ENCODE measurements at regions not wholly inside any gene's neighbourhood (a gene's known extent, or its start where the extent isn't known, plus 50 kb on each side); places are given as distances from the start of the nearest gene placed in this dataset.

DNA sequence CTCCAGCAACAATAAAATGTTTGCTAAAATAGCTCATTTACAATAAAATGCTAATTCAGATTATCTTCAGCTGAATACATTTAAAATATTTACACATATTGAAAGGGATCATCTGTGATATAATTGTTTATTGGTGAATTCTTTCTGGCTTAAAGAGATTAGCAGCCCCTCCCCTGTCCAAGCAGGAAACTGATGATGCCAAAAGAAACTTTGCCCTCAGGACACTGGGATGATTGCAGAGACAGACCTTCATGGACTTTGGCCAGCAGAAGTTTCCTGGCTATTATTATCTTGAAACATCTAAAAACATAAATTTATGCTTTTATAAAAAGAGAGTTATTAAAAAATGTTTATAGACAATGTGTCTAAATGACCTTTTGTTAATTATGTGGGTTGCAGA, 764.9 kb upstream of the MBL2 start:
- FAIRE-seq (no peak), ATAC-seq (no peak), DNase-seq (ENCODE audit: low read depth in 1 of 2, low spot score in 1 of 2) (no peak)
- no peaks in the 10 kb centered on the region for H3K4me1 ChIP-seq
- H3K27ac ChIP-seq, result no peak overlapping the region
- ChIA-PET POLR2A (no interaction called here), CTCF (no interaction called here)
- TF ChIP-seq RFX5 (IDR thresholded peaks at IDR 0.05), result no peak
- no peaks in the 10 kb centered on the region for H3K9me3 ChIP-seq
- no peak overlapping the region for H3K4me3 ChIP-seq
- no peak overlapping the region for H3K4me2 ChIP-seq

DNA sequence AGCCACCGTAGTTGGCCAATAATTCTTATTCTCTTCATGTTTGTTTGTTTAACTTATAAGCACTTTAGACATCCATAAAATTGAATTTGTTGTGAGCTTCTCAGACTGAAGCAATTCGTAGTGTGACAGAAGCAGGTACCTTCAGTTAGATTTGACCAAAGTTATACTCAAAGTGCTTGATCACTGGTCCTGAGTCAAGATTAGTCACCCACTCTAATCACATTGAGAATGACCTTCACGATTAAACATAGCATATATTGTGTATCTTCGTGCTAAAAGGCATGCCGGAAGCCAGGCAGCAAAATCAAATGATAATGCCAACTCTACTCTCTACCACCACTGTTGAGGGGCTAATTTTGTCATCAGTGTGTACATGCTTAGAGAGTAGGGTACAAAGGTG, 763.7 kb upstream of the MBL2 start:
- CTCF ChIA-PET, result no interaction called here
- TF ChIP-seq, protein P1, sequence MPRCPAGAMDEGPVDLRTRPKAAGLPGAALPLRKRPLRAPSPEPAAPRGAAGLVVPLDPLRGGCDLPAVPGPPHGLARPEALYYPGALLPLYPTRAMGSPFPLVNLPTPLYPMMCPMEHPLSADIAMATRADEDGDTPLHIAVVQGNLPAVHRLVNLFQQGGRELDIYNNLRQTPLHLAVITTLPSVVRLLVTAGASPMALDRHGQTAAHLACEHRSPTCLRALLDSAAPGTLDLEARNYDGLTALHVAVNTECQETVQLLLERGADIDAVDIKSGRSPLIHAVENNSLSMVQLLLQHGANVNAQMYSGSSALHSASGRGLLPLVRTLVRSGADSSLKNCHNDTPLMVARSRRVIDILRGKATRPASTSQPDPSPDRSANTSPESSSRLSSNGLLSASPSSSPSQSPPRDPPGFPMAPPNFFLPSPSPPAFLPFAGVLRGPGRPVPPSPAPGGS (IDR thresholded peaks at IDR 0.05), result no peak
- TF ChIP-seq RAD21 (conservative IDR thresholded peaks at IDR 0.05 in 1 of 2, IDR thresholded peaks at IDR 0.05 in 1 of 2) (no peak), BHLHE40 (IDR thresholded peaks at IDR 0.05; ENCODE audit: low read depth, low read length) (no peak), ZC3H11A (IDR thresholded peaks at IDR 0.05) (no peak), POLR2A (IDR thresholded peaks at IDR 0.05; ENCODE audit: low read length) (no peak), KDM5A (IDR thresholded peaks at IDR 0.05) (no peak), KDM1A (IDR thresholded peaks at IDR 0.05; ENCODE audit: low read depth) (no peak), PHF8 (IDR thresholded peaks at IDR 0.05; ENCODE audit: borderline replicate concordance, low read depth) (no peak), POLR2AphosphoS2 (conservative IDR thresholded peaks at IDR 0.05; ENCODE audit: low read length) (no peak)
- TF ChIP-seq, protein P2, sequence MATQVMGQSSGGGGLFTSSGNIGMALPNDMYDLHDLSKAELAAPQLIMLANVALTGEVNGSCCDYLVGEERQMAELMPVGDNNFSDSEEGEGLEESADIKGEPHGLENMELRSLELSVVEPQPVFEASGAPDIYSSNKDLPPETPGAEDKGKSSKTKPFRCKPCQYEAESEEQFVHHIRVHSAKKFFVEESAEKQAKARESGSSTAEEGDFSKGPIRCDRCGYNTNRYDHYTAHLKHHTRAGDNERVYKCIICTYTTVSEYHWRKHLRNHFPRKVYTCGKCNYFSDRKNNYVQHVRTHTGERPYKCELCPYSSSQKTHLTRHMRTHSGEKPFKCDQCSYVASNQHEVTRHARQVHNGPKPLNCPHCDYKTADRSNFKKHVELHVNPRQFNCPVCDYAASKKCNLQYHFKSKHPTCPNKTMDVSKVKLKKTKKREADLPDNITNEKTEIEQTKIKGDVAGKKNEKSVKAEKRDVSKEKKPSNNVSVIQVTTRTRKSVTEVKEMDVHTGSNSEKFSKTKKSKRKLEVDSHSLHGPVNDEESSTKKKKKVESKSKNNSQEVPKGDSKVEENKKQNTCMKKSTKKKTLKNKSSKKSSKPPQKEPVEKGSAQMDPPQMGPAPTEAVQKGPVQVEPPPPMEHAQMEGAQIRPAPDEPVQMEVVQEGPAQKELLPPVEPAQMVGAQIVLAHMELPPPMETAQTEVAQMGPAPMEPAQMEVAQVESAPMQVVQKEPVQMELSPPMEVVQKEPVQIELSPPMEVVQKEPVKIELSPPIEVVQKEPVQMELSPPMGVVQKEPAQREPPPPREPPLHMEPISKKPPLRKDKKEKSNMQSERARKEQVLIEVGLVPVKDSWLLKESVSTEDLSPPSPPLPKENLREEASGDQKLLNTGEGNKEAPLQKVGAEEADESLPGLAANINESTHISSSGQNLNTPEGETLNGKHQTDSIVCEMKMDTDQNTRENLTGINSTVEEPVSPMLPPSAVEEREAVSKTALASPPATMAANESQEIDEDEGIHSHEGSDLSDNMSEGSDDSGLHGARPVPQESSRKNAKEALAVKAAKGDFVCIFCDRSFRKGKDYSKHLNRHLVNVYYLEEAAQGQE (IDR thresholded peaks at IDR 0.05), result no peak
- POLR2A ChIA-PET, result no interaction called here
- Histone ChIP-seq H3K4me2 (no peak overlapping the region), H3K4me1 (no peaks in the 10 kb centered on the region), H3K4me3 (no peak overlapping the region), H3K9me3 (no peaks in the 10 kb centered on the region), H3K27ac (no peak overlapping the region)
- DNase-seq (ENCODE audit: low read depth in 1 of 2, low spot score in 1 of 2) (no peak), ATAC-seq (no peak), FAIRE-seq (no peak)
- 8% methylated on average over 5 of the region's 5 CpGs for WGBS (ENCODE audit: missing lambda C conversion rate)

DNA sequence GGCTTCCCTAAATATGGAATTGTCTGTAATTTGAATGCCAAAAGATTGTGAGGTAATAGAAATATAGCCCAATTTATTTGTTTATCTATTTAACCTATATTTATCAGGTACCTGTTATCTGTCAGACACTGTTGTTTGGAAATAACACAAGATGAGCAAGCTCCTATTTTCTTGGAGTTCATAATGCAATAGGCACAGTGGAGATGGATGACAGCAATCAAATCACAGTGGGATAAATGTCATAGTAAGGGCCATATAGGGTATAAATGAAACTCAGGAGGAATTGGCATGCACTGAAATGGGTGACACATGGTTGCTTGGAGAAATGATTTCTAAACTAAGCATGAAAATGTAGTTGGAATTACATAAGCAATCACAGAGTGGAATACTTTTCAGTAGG, 761.8 kb upstream of the MBL2 start:
- ChIA-PET CTCF (no interaction called here), POLR2A (no interaction called here)
- FAIRE-seq (no peak), DNase-seq (ENCODE audit: low read depth in 1 of 2, low spot score in 1 of 2) (no peak), ATAC-seq (no peak)
- no peak overlapping the region for H3K4me2 ChIP-seq
- H3K9me3 ChIP-seq, result no peaks in the 10 kb centered on the region
- no peak overlapping the region for H3K27ac ChIP-seq
- no peaks in the 10 kb centered on the region for H3K4me1 ChIP-seq
- TF ChIP-seq JUN (IDR thresholded peaks at IDR 0.05) (no peak), FOSB (CRISPR knock-in tag; IDR thresholded peaks at IDR 0.05) (no peak), RNF2 (IDR thresholded peaks at IDR 0.05; ENCODE audit: borderline replicate concordance, low read depth) (no peak), CBX8 (IDR thresholded peaks at IDR 0.05) (no peak), FOXS1 (CRISPR knock-in tag; IDR thresholded peaks at IDR 0.05) (no peak), CBX2 (IDR thresholded peaks at IDR 0.05; ENCODE audit: borderline replicate concordance, low read depth) (no peak)
- TF ChIP-seq, protein P3, sequence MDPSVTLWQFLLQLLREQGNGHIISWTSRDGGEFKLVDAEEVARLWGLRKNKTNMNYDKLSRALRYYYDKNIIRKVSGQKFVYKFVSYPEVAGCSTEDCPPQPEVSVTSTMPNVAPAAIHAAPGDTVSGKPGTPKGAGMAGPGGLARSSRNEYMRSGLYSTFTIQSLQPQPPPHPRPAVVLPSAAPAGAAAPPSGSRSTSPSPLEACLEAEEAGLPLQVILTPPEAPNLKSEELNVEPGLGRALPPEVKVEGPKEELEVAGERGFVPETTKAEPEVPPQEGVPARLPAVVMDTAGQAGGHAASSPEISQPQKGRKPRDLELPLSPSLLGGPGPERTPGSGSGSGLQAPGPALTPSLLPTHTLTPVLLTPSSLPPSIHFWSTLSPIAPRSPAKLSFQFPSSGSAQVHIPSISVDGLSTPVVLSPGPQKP (IDR thresholded peaks at IDR 0.05; ENCODE audit: low read depth, low read length), result no peak
- TF ChIP-seq, protein P4, sequence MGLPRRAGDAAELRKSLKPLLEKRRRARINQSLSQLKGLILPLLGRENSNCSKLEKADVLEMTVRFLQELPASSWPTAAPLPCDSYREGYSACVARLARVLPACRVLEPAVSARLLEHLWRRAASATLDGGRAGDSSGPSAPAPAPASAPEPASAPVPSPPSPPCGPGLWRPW (IDR thresholded peaks at IDR 0.05), result no peak
- no peak overlapping the region for H3K4me3 ChIP-seq

Data from A549 (cell line).